HepG2 (cell line): ENCODE measurements at regions not wholly inside any gene's neighbourhood (a gene's known extent, or its start where the extent isn't known, plus 50 kb on each side); places are given as distances from the start of the nearest gene placed in this dataset.

Source experiments
- ATAC-seq: fragments of 200-7000 bp; cut with Tn5 transposase; 3 replicates; pipeline ENCODE4 v1.9.1; 2020; ENCODE audit warnings: mild to moderate bottlenecking, moderate library complexity
- BruUV-seq: library from RNA; stranded (reverse); fragments of 400-500 nt; replicated peaks from 2 replicates; lab custom pipeline; 2021; lab: Mats Ljungman, UMichigan
- CTCF ChIA-PET: fragments of 300-600 bp; formaldehyde crosslinking; extraction: SDS; loops from one replicate; lab custom pipeline; 2021; ENCODE audit warnings: low total read pairs, inconsistent platforms, low intra/inter-chr PET ratio; lab: Yijun Ruan, JAX
- POLR2A ChIA-PET: fragments of 350-600 bp; sonication (Branson Sonifier 250); formaldehyde crosslinking; loops from one replicate; lab custom pipeline; 2020; ENCODE audit warnings: antibody characterized with exemption, inconsistent platforms; lab: Yijun Ruan, JAX
- DNase-seq: peaks from one replicate; pipeline ENCODE4 v3.0.0-alpha.2; 2015; ENCODE audit warnings: low spot score
- FAIRE-seq: peaks from 3 replicates; lab custom pipeline; 2011; peaks lifted over from hg19 to GRCh38; lab: Jason Lieb, UNC
- H2AFZ ChIP-seq: one replicate; pipeline ENCODE4 v1.6.1; 2011; ENCODE audit warnings: low read length, inconsistent platforms
- H3K27ac ChIP-seq: fragments of 300-600 bp; 3 replicates; pipeline ENCODE4 v1.8.0; 2011; ENCODE audit warnings: mixed run types, mild to moderate bottlenecking, mixed read lengths, low read length, inconsistent platforms; ENCODE audit not compliant: insufficient read depth; ENCODE audit errors: extremely low read length
- H3K27me3 ChIP-seq, 2 experiments: fragments of 200-600 bp in 1 of 2; 2 replicates in 1 of 2; 3 replicates in 1 of 2; pipeline versions ENCODE4 v1.6.0 to v1.8.0; 2011; ENCODE audit warnings: low read length in 2 of 2, mild to moderate bottlenecking in 2 of 2, moderate library complexity in 2 of 2, inconsistent platforms in 1 of 2; ENCODE audit not compliant: insufficient read depth in 2 of 2, control insufficient read depth in 1 of 2
- H3K36me3 ChIP-seq, 2 experiments: fragments of 200-600 bp in 1 of 2; replicated peaks in 1 of 2; 2 replicates in 1 of 2; 3 replicates in 1 of 2; pipeline versions ENCODE4 v1.5.1 to v1.8.0; 2011; ENCODE audit warnings: low read length in 2 of 2, inconsistent platforms in 1 of 2; ENCODE audit not compliant: insufficient read depth in 2 of 2, control insufficient read depth in 1 of 2
- H3K4me1 ChIP-seq: 2 replicates; pipeline ENCODE4 v1.5.1; 2012; ENCODE audit warnings: low read length, inconsistent platforms; ENCODE audit not compliant: insufficient read depth
- H3K4me2 ChIP-seq: 2 replicates; pipeline ENCODE4 v1.6.0; 2011; ENCODE audit warnings: low read depth, low read length, inconsistent platforms
- H3K4me3 ChIP-seq, 3 experiments: fragments of 200-600 bp in 1 of 3; sonication (generic), shearing (Covaris generic) in 1 of 3; replicated peaks in 1 of 3; 2 replicates each; pipeline ENCODE4 v1.5.1; 2011 to 2016; ENCODE audit warnings: low read length in 3 of 3, inconsistent platforms in 2 of 3, low read depth in 2 of 3, mild to moderate bottlenecking in 2 of 3, control low read depth in 1 of 3, mixed read lengths in 1 of 3; ENCODE audit not compliant: insufficient read depth in 1 of 3
- H3K79me2 ChIP-seq: one replicate; pipeline ENCODE4 v1.6.1; 2011; ENCODE audit warnings: low read length, inconsistent platforms; ENCODE audit not compliant: insufficient read depth
- H3K9ac ChIP-seq: 2 replicates; pipeline ENCODE4 v1.6.0; 2011; ENCODE audit warnings: mild to moderate bottlenecking, low read depth, low read length, inconsistent platforms; ENCODE audit not compliant: insufficient read depth
- H3K9me3 ChIP-seq: 2 replicates; pipeline ENCODE4 v1.5.1; 2012; ENCODE audit warnings: mild to moderate bottlenecking, low read length
- H4K20me1 ChIP-seq: 2 replicates; pipeline ENCODE4 v1.6.0; 2011; ENCODE audit warnings: inconsistent platforms, mild to moderate bottlenecking, low read length, moderate library complexity; ENCODE audit not compliant: insufficient read depth
- ATF7 ChIP-seq, 2 experiments: fragments of 450-650 bp in 1 of 2; sonication (generic) in 1 of 2; formaldehyde crosslinking in 1 of 2; IDR thresholded peaks; 2 replicates each; pipeline versions ENCODE4 v1.4.0 to v1.6.1; 2016 to 2020; ENCODE audit warnings: antibody characterized with exemption in 1 of 2, mild to moderate bottlenecking in 1 of 2, missing genetic modification reagents in 1 of 2
- HNF4G ChIP-seq, 2 experiments: sonication (generic) in 1 of 2; formaldehyde crosslinking in 1 of 2; IDR thresholded peaks; 2 replicates each; pipeline versions ENCODE4 v1.4.0 to v1.6.1; 2011 to 2020; ENCODE audit warnings: borderline replicate concordance in 2 of 2, low read depth in 2 of 2, mild to moderate bottlenecking in 2 of 2, low read length in 1 of 2, missing genetic modification reagents in 1 of 2, moderate library complexity in 1 of 2
- IKZF4 ChIP-seq: sonication (generic); formaldehyde crosslinking; IDR thresholded peaks from 2 replicates; pipeline ENCODE4 v1.5.1; 2020; ENCODE audit warnings: borderline replicate concordance, mild to moderate bottlenecking, low read depth, missing genetic modification reagents; ENCODE audit errors: not compliant biosample characterization
- RFXAP ChIP-seq: sonication (generic); formaldehyde crosslinking; IDR thresholded peaks from 2 replicates; pipeline ENCODE4 v1.4.0; 2020; ENCODE audit warnings: missing genetic modification reagents, borderline replicate concordance
- TAF15 ChIP-seq: fragments of 200-400 bp; formaldehyde crosslinking; IDR thresholded peaks from one replicate; pipeline ENCODE4 v1.6.1; 2018; ENCODE audit warnings: mild to moderate bottlenecking, low read depth, low read length; ENCODE audit not compliant: poor library complexity, severe bottlenecking
- ZFP82 ChIP-seq: sonication (generic); formaldehyde crosslinking; IDR thresholded peaks from 2 replicates; pipeline ENCODE4 v1.5.1; 2020; ENCODE audit warnings: mild to moderate bottlenecking, missing genetic modification reagents, borderline replicate concordance
- ZNF350 ChIP-seq: sonication (generic); formaldehyde crosslinking; IDR thresholded peaks from 2 replicates; pipeline ENCODE4 v1.4.0; 2020; ENCODE audit warnings: mild to moderate bottlenecking, low read depth, missing genetic modification reagents, borderline replicate concordance
- ZNF703 ChIP-seq: sonication (generic); formaldehyde crosslinking; IDR thresholded peaks from 2 replicates; pipeline ENCODE4 v1.5.1; 2020; ENCODE audit warnings: missing genetic modification reagents, mild to moderate bottlenecking, moderate library complexity, borderline replicate concordance
- ZNF776 ChIP-seq: sonication (generic); formaldehyde crosslinking; IDR thresholded peaks from 2 replicates; pipeline ENCODE4 v1.4.0; 2020; ENCODE audit warnings: mild to moderate bottlenecking, missing genetic modification reagents
- ZSCAN25 ChIP-seq: sonication (generic); formaldehyde crosslinking; IDR thresholded peaks from 2 replicates; pipeline ENCODE4 v1.8.0; 2022; ENCODE audit warnings: mild to moderate bottlenecking, missing genetic modification reagents
- WGBS: methylation state at CpG from one replicate; pipeline ENCODE4 v1.1.6; 2017; ENCODE audit warnings: low lambda C conversion rate; 5-methylcytosine and 5-hydroxymethylcytosine counted together
- in situ Hi-C: cut with HindIII; loops from 2 replicates; pipeline ENCODE4 v1.10.0; 2017; ENCODE audit warnings: low pct_unique_long_range_greater_than_20kb; ENCODE audit not compliant: extremely low pct_ligation_motif_present
- intact Hi-C: fragments of 100-400 bp; cut with micrococcal nuclease; formaldehyde crosslinking; loops from one replicate; pipeline ENCODE4 v1.10.0; 2022; ENCODE audit not compliant: unreplicated experiment
- TF ChIP-seq, protein P1 (sequence below): IDR thresholded peaks from 2 replicates; pipeline ENCODE4 v1.6.1; 2016; ENCODE audit warnings: missing compliant biosample characterization, missing genetic modification reagents, borderline replicate concordance
- TF ChIP-seq, protein P2 (sequence below): sonication (generic); formaldehyde crosslinking; IDR thresholded peaks from 2 replicates; pipeline ENCODE4 v1.5.0; 2020; ENCODE audit warnings: missing genetic modification reagents, mild to moderate bottlenecking, borderline replicate concordance
- TF ChIP-seq, protein P3 (sequence below): sonication (generic); formaldehyde crosslinking; IDR thresholded peaks from 2 replicates; pipeline ENCODE4 v1.4.0; 2020; ENCODE audit warnings: mild to moderate bottlenecking, missing genetic modification reagents

DNA sequence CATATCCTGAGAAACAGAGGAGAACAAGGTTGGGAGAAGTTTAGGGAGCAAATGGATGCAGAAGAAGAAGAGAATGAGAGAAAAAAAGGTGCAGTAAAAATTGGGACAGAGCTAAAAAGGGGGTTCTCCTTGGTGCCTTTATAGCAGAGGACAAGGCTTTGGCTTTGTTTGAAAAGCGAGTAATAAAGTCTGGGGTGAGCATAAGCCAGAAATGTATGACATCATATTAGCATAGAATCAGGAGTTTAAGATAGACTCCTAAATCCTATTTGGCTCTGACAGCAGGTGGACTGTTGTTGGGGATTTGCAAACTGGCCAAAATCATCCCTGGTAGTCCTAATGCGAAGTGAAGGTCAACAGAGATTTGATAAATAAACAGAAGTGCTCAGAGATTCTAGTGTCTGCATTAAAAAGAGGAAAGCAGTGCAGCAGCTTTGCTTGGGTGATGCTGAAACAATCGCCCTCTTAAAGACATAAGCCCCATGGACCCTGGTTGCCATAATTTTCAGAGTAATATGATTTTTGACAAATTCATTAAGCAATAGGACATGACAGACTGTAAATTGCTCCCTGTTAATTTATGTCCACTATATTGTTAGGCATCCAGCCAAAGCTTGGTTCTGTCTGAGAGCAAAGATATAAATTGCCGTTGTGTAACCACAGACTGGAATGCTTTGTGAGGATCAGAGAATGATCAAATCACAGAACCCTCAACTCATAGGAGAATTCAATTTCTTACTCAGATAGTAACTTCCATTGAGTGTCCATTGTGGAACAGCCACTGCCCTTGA, 385.0 kb upstream of the NFIA start:
- Histone ChIP-seq H2AFZ (no peak overlapping the region), H3K27me3 (no peaks in the 10 kb centered on the region), H3K36me3 (no peaks in the 10 kb centered on the region), H4K20me1 (no peaks in the 10 kb centered on the region), H3K27ac (no peak overlapping the region), H3K9me3 (no peaks in the 10 kb centered on the region), H3K4me2 (no peak overlapping the region), H3K4me3 (no peak overlapping the region), H3K79me2 (no peaks in the 10 kb centered on the region), H3K9ac (no peak overlapping the region), H3K4me1 (no peaks in the 10 kb centered on the region)
- CTCF ChIA-PET: no interaction called here
- BruUV-seq: no TSS peak
- WGBS: 1% methylated on average over 4 of the region's 4 CpGs
- intact Hi-C loops (no loop called here), in situ Hi-C loops (no loop called here)
- TF ChIP-seq ZNF776 (CRISPR knock-in tag) (no peak), ZNF350 (CRISPR knock-in tag) (no peak), HNF4G (IDR thresholded peaks at IDR 0.05; ENCODE audit: borderline replicate concordance, low read depth, low read length) (no peak), HNF4G (CRISPR knock-in tag; IDR thresholded peaks at IDR 0.05; ENCODE audit: borderline replicate concordance, low read depth) (no peak), ATF7 (IDR thresholded peaks at IDR 0.05) (peak; percentile 47), ATF7 (CRISPR knock-in tag; IDR thresholded peaks at IDR 0.05) (no peak)
- ATAC-seq: no peak
- POLR2A ChIA-PET: no interaction called here
- no peak for DNase-seq
- no peak for FAIRE-seq

DNA sequence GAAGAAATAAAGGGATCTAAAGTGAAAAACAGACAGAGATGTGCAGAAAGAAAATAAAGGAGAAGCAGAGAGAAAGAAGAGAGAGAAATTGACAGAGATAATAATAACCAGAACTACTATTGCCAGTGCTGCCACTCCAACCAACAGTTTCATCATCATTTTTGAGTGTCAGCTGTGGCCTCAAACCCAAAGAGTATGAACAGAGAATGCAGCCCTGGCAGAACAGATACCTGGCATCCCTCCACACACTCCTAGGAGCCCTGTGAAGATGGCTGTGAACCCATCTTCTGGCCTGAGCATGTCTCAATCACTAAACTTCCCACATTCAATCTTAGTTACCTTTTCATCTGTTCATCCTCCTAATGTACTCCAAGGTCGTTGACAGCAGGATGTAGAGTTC, 385.8 kb upstream of the NFIA start:
- no TSS peak for BruUV-seq
- ChIA-PET CTCF (no interaction called here), POLR2A (no interaction called here)
- Histone ChIP-seq H2AFZ (no peak overlapping the region), H3K4me3 (no peak overlapping the region), H3K4me2 (no peak overlapping the region), H3K4me1 (no peaks in the 10 kb centered on the region), H3K79me2 (no peaks in the 10 kb centered on the region), H3K36me3 (no peaks in the 10 kb centered on the region), H3K27ac (no peak overlapping the region), H3K9ac (no peak overlapping the region), H4K20me1 (no peaks in the 10 kb centered on the region), H3K27me3 (no peaks in the 10 kb centered on the region), H3K9me3 (no peaks in the 10 kb centered on the region)
- ATAC-seq (no peak), DNase-seq (no peak), FAIRE-seq (no peak)
- TF ChIP-seq ZFP82 (no peak), ZSCAN25 (CRISPR knock-in tag) (no peak), RFXAP (CRISPR knock-in tag) (no peak), ZNF703 (no peak), IKZF4 (CRISPR knock-in tag) (no peak), TAF15 (no peak)
- TF ChIP-seq, protein P1, sequence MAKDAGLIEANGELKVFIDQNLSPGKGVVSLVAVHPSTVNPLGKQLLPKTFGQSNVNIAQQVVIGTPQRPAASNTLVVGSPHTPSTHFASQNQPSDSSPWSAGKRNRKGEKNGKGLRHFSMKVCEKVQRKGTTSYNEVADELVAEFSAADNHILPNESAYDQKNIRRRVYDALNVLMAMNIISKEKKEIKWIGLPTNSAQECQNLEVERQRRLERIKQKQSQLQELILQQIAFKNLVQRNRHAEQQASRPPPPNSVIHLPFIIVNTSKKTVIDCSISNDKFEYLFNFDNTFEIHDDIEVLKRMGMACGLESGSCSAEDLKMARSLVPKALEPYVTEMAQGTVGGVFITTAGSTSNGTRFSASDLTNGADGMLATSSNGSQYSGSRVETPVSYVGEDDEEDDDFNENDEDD: no peak
- TF ChIP-seq, protein P2, sequence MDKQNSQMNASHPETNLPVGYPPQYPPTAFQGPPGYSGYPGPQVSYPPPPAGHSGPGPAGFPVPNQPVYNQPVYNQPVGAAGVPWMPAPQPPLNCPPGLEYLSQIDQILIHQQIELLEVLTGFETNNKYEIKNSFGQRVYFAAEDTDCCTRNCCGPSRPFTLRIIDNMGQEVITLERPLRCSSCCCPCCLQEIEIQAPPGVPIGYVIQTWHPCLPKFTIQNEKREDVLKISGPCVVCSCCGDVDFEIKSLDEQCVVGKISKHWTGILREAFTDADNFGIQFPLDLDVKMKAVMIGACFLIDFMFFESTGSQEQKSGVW (CRISPR knock-in tag): no peak
- TF ChIP-seq, protein P3, sequence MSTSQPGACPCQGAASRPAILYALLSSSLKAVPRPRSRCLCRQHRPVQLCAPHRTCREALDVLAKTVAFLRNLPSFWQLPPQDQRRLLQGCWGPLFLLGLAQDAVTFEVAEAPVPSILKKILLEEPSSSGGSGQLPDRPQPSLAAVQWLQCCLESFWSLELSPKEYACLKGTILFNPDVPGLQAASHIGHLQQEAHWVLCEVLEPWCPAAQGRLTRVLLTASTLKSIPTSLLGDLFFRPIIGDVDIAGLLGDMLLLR (CRISPR knock-in tag): no peak
- WGBS: 0% methylated on average over 1 of the region's 1 CpG
- intact Hi-C loops (no loop called here), in situ Hi-C loops (no loop called here)
